ENCODE measurements at regions not wholly inside any gene's neighbourhood (a gene's known extent, or its start where the extent isn't known, plus 50 kb on each side); places are given as distances from the start of the nearest gene placed in this dataset.

GRCh38 chr12:58301038-58301729 lies 359.8 kb downstream of the ATP23 start:
- no peak for DNase-seq (ENCODE audit: low read depth)
- TF ChIP-seq CTCF (IDR thresholded peaks at IDR 0.05; ENCODE audit: control insufficient read depth, extremely low read depth, insufficient read depth), result no peak
- H3K4me3 ChIP-seq (ENCODE audit: low read depth, low read length), result no peak overlapping the region

- no peak overlapping the region for H3K4me3 ChIP-seq (ENCODE audit: low read depth, low read length)
- no peak for DNase-seq (ENCODE audit: low read depth)
- no peak for TF ChIP-seq CTCF (IDR thresholded peaks at IDR 0.05; ENCODE audit: control insufficient read depth, extremely low read depth, insufficient read depth)
These were observed 360.4 kb downstream of the ATP23 start for GRCh38 chr12:58301730-58302122.

GRCh38 chr12:58302487-58303011 lies 361.2 kb downstream of the ATP23 start:
- peak; percentile 48 for TF ChIP-seq CTCF (IDR thresholded peaks at IDR 0.05; ENCODE audit: control insufficient read depth, extremely low read depth, insufficient read depth)
- H3K4me3 ChIP-seq (ENCODE audit: low read depth, low read length), result no peak overlapping the region
- DNase-seq (ENCODE audit: low read depth), result peak; percentile 81

- no peak for DNase-seq (ENCODE audit: low read depth)
- TF ChIP-seq CTCF (IDR thresholded peaks at IDR 0.05; ENCODE audit: control insufficient read depth, extremely low read depth, insufficient read depth), result no peak
- no peak overlapping the region for H3K4me3 ChIP-seq (ENCODE audit: low read depth, low read length)
These were observed 365.1 kb downstream of the ATP23 start for GRCh38 chr12:58306266-58307000.

- DNase-seq (ENCODE audit: low read depth), result peak; percentile 78
- TF ChIP-seq CTCF (IDR thresholded peaks at IDR 0.05; ENCODE audit: control insufficient read depth, extremely low read depth, insufficient read depth), result no peak
- no peak overlapping the region for H3K4me3 ChIP-seq (ENCODE audit: low read depth, low read length)
These were observed 368.4 kb downstream of the ATP23 start for GRCh38 chr12:58309806-58310205.

- no peak overlapping the region for H3K4me3 ChIP-seq (ENCODE audit: low read depth, low read length)
- TF ChIP-seq CTCF (IDR thresholded peaks at IDR 0.05; ENCODE audit: control insufficient read depth, extremely low read depth, insufficient read depth), result no peak
- DNase-seq (ENCODE audit: low read depth), result no peak
These were observed 369.0 kb downstream of the ATP23 start for GRCh38 chr12:58310368-58310767.
